HG02642 (cell line): ENCODE measurements at regions not wholly inside any gene's neighbourhood (a gene's known extent, or its start where the extent isn't known, plus 50 kb on each side); places are given as distances from the start of the nearest gene placed in this dataset.
"Not testable (repeated sequence)": the region's sequence is repeated elsewhere in the genome, so short reads cannot be mapped to it uniquely, and the experiment has no call there.

Source experiments
- ATAC-seq: cut with Tn5 transposase; IDR thresholded peaks from one replicate; pipeline ENCODE4 v1.9.1; 2021; ENCODE audit warnings: mild to moderate bottlenecking; ENCODE audit not compliant: unreplicated experiment, poor library complexity

DNA sequence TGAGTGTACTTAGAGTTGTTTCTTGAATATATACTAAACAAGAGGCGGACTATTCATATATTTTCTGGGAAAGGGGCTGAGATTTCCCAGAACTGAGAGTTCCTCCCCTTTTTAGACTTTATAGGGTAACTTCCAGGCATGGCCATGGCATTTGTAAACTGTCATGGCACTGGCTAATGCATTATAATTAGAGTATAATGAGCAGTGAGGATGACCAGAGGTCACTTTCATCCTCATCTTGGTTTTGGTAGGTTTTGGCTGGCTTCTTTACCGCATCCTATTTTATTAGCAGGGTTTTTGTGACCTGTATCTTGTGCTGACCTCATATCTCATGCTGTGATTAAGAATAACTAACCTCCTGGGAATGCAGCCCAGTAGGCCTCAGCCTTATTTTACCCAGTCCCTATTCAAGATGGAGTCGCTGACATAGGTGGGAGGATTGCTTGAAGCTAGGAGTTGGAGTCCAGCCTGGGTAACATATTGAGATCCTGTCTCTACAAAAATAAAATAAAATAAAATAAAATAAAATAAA is 91.4 kb downstream of the MOBP start:
- ATAC-seq = no peak

DNA sequence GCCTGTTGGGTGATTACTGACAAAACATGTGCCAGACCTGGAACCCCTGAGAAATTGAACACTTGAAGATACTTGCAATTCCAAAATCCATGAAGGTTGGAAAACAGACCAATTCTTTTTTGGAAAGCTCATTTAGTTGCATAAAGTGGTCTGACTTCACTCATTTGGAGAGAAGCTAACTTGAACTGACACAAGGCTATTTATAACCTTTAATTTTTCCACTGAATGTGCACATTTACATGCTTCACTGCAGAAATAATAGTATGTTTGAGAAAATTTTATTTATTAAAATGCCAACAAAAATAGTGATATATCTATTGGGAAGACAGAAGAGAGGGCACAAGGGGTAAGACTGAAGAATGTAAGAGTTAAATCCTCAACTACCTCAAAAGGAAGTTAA is 92.1 kb downstream of the MOBP start:
- no peak for ATAC-seq

DNA sequence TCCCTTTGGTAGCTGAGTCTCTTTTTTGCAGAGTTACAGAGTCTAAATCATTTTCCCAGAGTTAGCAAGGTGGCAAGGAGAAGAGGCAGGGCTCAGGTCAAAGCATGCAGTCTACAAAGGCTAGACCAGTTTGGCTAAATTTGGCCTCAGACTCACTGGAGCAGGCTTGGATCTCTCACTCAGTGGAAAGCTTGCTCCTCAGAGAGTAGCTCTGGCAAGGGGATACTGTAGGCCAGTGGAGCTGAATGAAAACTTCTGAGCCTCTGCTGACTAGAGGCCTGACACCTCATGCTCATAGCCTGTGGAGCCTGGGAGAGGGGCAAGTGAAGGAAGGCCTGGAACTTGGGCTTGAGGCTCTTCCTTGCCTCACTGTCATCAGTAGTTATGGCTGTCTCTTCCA is 101.0 kb downstream of the MOBP start:
- ATAC-seq = no peak

DNA sequence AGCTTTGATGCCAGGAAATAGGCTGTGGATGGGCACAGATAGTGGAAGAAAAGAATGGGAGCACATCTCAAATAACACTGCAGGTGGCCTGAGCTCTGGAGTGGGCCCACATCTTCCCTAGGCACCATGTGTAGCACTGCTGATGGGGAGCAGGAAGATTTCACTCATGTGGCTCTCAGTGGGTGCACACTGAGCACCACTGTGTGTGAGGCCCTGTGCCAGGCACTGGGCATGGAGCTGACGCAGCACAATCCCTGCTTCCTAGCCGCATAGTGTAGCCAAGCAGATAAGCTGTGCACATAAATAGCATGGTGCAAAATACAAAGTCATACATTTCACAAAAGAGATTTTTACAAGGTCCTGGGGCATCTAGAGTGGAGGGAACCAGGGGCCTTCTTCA is 101.6 kb downstream of the MOBP start:
- no peak for ATAC-seq

DNA sequence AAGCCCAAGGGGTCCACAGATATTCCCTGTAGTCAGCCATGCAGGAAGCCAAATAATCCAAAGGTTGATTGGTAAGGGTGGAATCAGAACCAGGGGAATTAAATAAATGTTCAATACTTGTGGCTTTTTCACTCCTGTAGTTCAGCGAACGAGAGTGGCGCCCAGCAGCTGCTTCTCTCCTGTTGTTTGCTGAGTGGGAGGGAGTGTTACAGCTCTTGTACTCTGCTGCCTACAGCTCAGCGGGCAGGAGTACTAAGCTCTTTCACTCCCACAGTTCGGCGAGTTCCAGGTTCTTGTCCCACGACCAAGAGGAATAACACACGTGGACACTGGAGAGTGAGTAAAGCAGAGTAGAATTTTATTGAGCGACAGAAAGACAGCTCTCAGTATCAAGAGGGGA is 105.9 kb downstream of the MOBP start:
- ATAC-seq = no peak

DNA sequence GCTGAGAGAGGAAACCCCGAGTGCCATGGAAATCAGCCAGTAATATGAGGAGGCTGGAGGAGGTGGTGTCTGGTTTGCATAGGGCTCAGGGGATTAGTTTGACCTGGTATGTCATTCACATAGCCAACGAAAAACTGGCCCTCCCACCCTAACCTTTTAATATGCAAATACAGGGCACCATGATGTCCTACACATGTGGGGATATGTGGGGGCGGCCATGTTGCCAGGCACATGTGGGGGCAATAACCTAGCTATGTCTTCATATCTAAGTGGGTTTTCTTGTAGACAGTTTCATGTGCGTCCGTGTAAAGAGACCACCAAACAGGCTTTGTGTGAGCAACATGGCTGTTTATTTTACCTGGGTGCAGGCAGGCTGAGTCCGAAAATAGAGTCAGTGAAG is 110.1 kb downstream of the MOBP start:
- ATAC-seq = no peak

DNA sequence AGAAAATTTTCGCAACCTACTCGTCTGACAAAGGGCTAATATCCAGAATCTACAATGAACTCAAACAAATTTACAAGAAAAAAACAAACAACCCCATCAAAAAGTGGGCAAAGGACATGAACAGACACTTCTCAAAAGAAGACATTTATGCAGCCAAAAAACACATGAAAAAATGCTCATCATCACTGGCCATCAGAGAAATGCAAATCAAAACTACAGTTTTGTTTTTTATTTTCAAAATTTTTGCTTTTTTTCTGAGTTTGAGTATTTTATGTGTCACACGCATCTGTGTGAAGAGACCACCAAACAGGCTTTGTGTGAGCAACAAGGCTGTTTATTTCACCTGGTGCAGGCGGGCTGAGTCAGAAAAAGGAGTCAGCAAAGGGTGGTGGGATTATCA is 118.7 kb downstream of the MOBP start:
- not testable (repeated sequence) for ATAC-seq

DNA sequence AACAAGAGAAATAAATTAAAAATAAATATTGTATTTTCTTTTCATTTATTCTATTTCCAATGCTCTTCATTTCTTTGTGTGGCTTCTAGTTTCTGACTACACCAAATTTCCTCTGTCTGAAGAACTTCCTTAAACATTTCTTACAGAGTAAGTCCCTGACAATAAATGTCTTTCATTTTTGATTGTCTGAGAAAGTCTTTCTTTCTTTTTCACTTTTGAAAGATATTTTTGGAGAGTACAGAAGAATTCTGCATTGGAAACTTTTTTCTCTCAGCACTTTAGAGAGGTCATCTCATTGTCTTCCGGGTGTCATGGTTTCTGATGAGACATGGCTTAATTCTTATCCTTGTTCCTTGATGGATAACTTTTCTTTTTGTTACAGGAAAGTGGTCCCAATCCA is 119.6 kb downstream of the MOBP start:
- ATAC-seq = no peak

DNA sequence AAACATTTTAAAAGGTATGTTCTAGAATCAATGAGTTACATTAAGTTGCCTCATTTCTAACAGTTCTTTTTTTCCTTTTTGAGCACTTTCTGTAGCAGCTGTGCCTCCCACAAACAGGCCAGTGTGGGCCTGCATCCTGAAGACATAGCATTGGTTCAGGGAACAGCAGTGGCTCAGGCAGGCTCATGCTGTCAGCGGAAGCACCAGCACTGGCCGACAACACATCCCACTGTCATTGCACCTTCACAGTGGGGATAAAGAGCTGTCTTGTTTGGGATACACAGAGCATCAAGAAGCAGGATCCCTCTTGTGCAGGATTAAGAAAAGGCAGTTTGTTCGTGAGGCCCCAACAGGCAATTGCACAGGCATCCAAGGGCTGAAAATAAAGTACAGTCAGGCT is 123.3 kb downstream of the MOBP start:
- ATAC-seq = no peak

DNA sequence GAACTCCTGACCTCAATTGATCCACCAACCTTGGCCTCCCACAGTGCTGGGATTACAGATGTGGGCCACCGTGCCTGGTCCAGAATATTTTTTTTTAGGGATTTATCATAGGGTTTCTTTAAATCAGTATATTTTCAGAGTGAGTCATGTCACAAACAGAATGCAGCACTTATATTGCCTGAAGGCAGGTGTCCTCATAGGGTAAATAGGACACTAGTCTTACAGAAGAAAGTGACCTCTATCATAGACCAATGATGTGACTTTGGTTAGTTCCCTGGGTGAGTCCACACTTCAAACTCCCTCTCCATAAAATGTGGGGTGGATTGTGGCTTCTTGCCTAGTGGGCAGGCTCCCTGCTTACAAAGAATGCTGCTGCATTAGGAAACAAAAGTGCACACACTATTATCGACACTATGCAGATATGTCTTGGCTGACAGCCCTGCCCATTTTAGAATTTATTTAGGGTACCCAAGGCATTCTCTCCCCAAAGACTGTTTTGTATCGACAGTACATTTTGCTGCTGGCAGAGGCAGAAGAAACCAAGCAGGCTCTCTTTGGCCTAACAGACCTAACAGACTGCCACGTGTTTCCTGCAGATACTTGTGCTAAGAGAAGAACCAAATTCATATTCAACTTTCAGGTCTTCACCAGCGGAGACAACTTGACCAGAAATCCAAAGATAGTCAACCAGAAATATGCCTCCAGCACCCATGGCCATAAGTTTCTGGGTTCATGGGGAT is 125.0 kb downstream of the MOBP start:
- ATAC-seq = no peak

DNA sequence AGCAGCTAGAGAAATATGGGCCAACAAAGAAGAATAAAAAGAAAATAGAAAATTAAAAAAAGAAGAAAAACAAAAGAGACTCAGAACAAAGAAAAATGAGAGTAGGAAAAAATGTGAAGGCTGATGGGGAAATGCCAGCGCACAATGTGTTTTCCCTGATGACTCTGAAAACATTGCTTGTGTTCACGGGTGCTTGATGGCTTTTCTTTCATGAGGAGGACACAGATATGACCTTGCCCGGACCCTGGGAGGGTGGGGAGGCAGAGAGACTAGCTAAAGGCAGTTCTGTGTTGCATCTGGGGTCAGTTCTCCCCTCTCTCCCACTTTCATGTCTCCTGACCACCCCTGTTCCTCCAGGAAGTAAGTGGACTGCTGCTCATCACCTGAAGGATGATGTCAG is 125.9 kb downstream of the MOBP start:
- no peak for ATAC-seq

DNA sequence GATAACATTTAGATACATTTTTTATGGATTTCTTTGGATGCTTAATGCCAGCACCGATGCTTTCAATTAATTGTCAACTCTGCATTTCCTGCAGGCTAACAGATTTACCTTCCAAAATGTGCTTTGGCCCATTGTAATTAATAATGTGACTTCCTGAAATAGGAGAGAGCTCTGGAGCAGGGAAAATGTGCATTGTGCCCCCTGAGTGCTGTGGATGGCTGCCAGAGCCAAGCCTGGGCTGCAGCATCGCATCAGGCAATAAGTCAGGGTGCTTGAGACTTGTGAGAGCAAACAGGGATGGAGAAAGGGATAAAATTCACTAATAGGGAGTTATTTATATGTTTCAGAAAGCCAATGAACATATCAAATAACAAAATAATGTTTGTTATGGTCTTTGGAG is 133.8 kb downstream of the MOBP start:
- ATAC-seq = no peak

DNA sequence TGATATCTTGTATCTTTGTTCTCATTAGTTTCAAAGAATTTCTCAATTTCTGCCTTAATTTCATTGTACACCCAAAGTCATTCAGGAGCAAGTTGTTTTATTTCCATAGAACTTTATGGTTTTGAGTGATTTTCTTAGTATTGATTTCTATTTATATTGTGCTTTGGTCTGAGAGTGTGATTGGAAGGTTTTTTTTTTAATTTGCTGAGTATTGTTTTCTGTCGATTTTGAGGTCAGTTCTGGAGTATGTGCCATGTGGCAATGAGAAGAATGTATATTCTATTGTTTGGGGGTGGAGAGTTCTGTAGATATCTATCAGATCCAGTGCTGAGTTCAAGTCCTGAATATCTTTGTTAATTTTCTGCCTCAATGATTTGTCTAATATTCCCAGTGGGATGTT is 138.4 kb downstream of the MOBP start:
- no peak for ATAC-seq

DNA sequence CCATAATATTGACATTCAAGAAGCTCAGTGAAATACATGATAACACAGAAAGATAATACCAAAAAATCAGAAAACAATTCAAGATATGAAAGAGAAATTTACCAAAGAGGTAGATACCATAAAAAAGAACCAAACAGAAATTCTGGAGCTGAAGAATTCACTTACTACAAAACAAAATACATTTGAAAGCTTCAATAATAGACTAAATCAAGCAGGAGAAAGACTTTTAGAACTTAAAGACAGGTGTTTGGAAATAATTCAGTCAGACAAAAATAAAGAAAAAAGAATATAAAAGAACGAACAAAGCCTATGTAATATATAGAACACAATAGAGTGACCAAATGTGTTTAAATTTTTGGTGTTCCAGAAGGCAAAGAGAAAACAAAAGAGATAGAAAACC is 158.7 kb downstream of the MOBP start:
- ATAC-seq = no peak

DNA sequence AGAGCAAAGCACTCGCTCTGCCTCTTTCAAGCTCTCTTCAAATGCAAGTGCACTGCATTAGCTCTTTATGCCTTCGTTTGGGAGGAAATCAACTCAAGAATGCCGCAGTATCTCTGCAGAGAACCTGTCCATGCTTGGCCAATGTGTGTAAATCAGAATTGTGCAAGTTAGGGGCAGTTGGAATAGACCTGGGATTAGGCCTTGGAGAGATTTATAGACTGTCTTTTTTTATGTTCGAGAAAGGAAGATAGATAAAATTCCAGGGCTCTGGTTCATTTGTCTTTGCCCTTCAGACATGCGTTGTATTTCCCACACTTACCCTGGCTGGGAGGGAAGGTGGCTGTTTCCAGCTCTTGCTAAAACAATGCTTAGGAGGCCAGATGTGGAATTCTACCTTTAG is 163.7 kb downstream of the MOBP start:
- no peak for ATAC-seq

DNA sequence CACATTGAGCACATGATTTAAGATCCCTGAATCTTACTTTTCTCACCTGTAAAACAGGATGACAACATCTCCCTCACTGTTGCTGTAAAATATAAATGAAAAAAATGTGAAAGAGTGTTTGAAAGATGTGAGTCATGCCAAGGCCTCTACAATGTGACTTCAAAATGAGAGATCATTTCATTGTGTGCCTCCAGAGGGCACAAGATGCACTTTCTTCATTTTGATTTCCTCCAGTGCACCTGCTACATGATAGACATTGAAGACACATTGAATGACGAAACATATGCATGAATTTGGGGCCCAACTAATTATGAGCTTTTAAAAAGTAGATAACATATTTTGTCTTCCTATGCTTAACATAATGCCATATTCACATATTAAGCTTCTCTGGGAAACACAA is 170.3 kb downstream of the MOBP start:
- ATAC-seq = no peak

DNA sequence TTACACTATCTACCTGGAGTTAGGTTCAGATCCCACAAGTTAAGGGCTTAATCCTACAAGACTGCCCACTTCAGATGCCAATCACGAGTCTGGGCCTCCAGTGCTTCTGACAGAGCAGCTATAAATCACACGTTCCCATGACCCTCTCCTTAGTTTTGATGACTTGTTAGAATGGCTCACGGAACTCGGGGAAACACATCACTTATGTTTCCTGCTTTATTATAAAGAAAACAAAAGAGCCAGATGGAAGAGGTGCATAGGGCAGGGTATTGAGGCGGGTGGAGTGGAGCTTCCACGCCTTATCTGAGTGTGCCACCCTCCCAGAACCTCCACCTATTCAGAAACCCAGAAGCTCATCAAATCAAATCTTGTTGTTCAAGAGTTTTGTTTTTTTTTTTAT is 170.8 kb downstream of the MOBP start:
- ATAC-seq = no peak

DNA sequence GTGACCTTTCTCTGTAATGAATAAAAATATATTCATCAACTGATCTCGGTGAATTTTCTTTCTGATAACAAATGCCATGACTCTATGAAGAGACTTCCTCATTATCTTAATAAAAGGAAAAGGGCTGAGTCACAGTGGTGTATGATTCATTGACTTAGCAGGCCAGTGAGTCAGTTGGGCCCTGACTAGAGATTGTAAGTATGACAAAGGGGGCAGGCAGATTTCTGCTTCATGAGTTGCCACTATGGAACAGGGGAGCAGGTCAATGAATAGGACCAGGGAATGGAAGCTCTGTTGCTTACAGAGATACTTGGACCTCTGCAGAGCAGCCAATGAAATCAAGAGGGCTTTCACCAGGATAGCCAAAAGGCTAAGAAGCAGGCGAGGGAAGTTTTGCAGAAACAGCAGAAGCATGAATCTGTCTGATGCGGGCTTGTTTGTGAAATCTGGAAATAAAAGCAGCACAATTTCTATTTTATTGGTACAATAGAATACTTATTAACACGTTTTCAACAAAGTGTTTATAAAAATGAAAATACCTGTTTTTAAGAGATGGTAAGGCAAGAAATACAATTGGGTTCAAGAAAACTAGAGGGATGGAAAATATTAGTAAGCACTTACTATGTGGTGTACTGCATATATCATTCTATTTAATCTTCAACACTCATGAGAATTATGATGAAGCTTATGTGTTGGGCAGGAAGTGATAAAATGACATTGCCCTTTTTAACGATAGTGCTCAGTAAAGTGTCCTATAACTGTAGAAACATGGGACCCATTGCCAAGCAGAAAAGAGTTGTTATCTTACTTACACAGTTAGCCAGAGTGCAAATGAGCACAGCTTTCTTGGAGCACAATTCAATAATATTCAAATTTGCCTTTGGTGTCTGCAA is 169.8 kb upstream of the MYRIP start:
- no peak for ATAC-seq

DNA sequence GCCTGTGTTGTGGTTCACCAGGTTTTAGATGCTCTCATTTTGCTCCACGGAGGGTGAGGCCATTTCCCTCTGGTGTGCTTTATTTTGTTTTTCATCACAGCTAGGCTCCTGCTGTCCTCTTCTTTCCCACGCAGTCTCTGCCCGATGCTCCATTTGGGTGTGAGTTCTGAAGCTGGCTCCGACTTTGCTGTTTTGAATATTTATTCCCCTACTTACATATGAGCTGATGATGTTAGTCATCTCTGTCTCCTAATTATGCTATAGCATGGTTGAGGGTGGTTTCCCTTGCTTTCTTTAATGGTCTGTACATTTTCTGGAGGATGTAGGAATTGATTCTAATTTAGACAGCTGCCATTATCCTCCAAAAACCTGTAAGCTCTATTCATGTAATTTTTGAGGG is 168.1 kb upstream of the MYRIP start:
- no peak for ATAC-seq

DNA sequence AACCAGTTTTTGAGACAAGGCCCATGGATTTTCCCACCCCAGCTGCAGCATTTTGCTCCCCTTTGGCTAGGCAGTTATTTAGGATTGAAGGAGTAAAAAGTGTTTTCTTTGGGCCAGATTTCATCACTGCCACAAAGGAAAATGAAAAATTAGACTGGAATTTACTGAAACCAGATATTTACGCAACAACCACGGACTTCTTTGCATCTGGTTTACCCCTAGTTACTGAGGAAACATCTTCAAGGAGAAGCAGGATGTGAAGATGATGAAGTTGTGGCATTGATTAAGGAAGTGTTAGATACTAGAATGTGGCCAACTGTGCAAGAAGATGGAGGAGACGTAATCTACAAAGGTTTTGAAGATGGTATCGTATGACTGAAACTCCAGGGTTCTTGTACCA is 165.2 kb upstream of the MYRIP start:
- no peak for ATAC-seq

DNA sequence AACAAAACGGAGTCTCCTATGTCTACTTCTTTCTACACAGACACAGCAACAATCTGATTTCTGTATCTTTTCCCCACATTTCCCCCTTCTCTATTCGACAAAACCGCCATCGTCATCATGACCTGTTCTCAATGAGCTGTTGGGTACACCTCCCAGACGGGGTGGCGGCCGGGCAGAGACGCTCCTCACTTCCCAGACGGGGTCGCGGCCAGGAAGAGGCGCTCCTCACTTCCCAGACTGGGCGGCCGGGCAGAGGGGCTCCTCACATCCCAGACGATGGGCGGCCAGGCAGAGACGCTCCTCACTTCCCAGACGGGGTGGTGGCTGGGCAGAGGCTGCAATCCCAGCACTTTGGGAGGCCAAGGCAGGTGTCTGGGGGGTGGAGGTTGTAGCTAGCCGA is 158.2 kb upstream of the MYRIP start:
- not testable (repeated sequence) for ATAC-seq
